ENCODE measurements at regions not wholly inside any gene's neighbourhood (a gene's known extent, or its start where the extent isn't known, plus 50 kb on each side); places are given as distances from the start of the nearest gene placed in this dataset.

- Mint-ChIP-seq H3K27me3 (no peaks in the 10 kb centered on the region), H3K9me3 (peaks cover 0 to 4% of the 10 kb centered on the region in 2 donors), H3K4me3 (no peak overlapping the region), H3K27ac (no peak overlapping the region), H3K4me1 (no peaks in the 10 kb centered on the region)
- ATAC-seq (no peak), DNase-seq (no peak)
Measured at GRCh38 chr10:44326474-44327030, 58.3 kb downstream of the CXCL12 start.

- Mint-ChIP-seq H3K9me3 (peaks cover 0 to 4% of the 10 kb centered on the region in 2 donors), H3K4me1 (no peaks in the 10 kb centered on the region), H3K4me3 (no peak overlapping the region), H3K27ac (no peak overlapping the region), H3K27me3 (no peaks in the 10 kb centered on the region)
- no peak for ATAC-seq
- no peak for DNase-seq
Measured at GRCh38 chr10:44325596-44326307, 59.1 kb downstream of the CXCL12 start.

GRCh38 chr10:44325157-44325556 lies 59.7 kb downstream of the CXCL12 start:
- ATAC-seq (no peak), DNase-seq (no peak)
- H3K27me3 Mint-ChIP-seq = no peaks in the 10 kb centered on the region
- H3K27ac Mint-ChIP-seq = no peak overlapping the region
- H3K4me3 Mint-ChIP-seq = no peak overlapping the region
- peaks cover 0 to 4% of the 10 kb centered on the region in 2 donors for H3K9me3 Mint-ChIP-seq
- H3K4me1 Mint-ChIP-seq = no peaks in the 10 kb centered on the region

- Mint-ChIP-seq H3K4me3 (no peak overlapping the region), H3K9me3 (peaks cover 0 to 4% of the 10 kb centered on the region in 2 donors), H3K4me1 (no peaks in the 10 kb centered on the region), H3K27me3 (peaks cover under 1% of the 10 kb centered on the region), H3K27ac (peak overlapping the region in 1 of 2 donors; percentile 56)
- no peak for ATAC-seq
- no peak for DNase-seq
Measured at GRCh38 chr10:44323838-44324237, 61.1 kb downstream of the CXCL12 start.

GRCh38 chr10:44322137-44322536 lies 62.8 kb downstream of the CXCL12 start:
- H3K27ac Mint-ChIP-seq = no peak overlapping the region
- peaks cover 0 to 4% of the 10 kb centered on the region in 2 donors for H3K9me3 Mint-ChIP-seq
- H3K27me3 Mint-ChIP-seq = peaks cover 5% of the 10 kb centered on the region
- no peak overlapping the region for H3K4me3 Mint-ChIP-seq
- DNase-seq = no peak
- ATAC-seq = no peak
- no peaks in the 10 kb centered on the region for H3K4me1 Mint-ChIP-seq

GRCh38 chr10:44320756-44321155 lies 64.1 kb downstream of the CXCL12 start:
- peaks cover 5% of the 10 kb centered on the region for H3K27me3 Mint-ChIP-seq
- no peak overlapping the region for H3K4me3 Mint-ChIP-seq
- no peak overlapping the region for H3K27ac Mint-ChIP-seq
- ATAC-seq = no peak
- no peaks in the 10 kb centered on the region for H3K4me1 Mint-ChIP-seq
- no peak for DNase-seq
- no peaks in the 10 kb centered on the region for H3K9me3 Mint-ChIP-seq

- Mint-ChIP-seq H3K27ac (no peak overlapping the region), H3K4me1 (no peaks in the 10 kb centered on the region), H3K4me3 (no peak overlapping the region), H3K9me3 (no peaks in the 10 kb centered on the region), H3K27me3 (peaks cover 28% of the 10 kb centered on the region)
- DNase-seq (no peak), ATAC-seq (no peak)
Measured at GRCh38 chr10:44317856-44318255, 67.0 kb downstream of the CXCL12 start.

- Mint-ChIP-seq H3K27me3 (peaks cover 36% of the 10 kb centered on the region), H3K4me3 (no peak overlapping the region), H3K27ac (no peak overlapping the region), H3K9me3 (no peaks in the 10 kb centered on the region), H3K4me1 (no peaks in the 10 kb centered on the region)
- ATAC-seq (no peak), DNase-seq (no peak)
Measured at GRCh38 chr10:44316922-44317215, 68.0 kb downstream of the CXCL12 start.

GRCh38 chr10:44316187-44316921 lies 68.5 kb downstream of the CXCL12 start:
- no peak overlapping the region for H3K4me3 Mint-ChIP-seq
- H3K9me3 Mint-ChIP-seq = no peaks in the 10 kb centered on the region
- ATAC-seq = peak; percentile 53
- H3K27me3 Mint-ChIP-seq = peaks cover 41% of the 10 kb centered on the region
- no peak for DNase-seq
- peaks cover 4% of the 10 kb centered on the region for H3K4me1 Mint-ChIP-seq
- no peak overlapping the region for H3K27ac Mint-ChIP-seq

- Mint-ChIP-seq H3K4me3 (no peak overlapping the region), H3K27me3 (peaks cover 45% of the 10 kb centered on the region), H3K4me1 (peaks cover 14% of the 10 kb centered on the region), H3K9me3 (no peaks in the 10 kb centered on the region), H3K27ac (no peak overlapping the region)
- no peak for DNase-seq
- ATAC-seq = no peak
Measured at GRCh38 chr10:44314802-44315460, 70.0 kb downstream of the CXCL12 start.

GRCh38 chr10:44313761-44314165 lies 71.1 kb downstream of the CXCL12 start:
- DNase-seq = no peak
- H3K9me3 Mint-ChIP-seq = no peaks in the 10 kb centered on the region
- H3K27ac Mint-ChIP-seq = peak overlapping the region in 1 of 2 donors; percentile 48
- H3K4me3 Mint-ChIP-seq = no peak overlapping the region
- no peak for ATAC-seq
- H3K4me1 Mint-ChIP-seq = peaks cover 14% of the 10 kb centered on the region
- peaks cover 44% of the 10 kb centered on the region for H3K27me3 Mint-ChIP-seq

GRCh38 chr10:44312401-44312800 lies 72.5 kb downstream of the CXCL12 start:
- DNase-seq (no peak), ATAC-seq (no peak)
- peaks cover 25% of the 10 kb centered on the region for H3K4me1 Mint-ChIP-seq
- no peak overlapping the region for H3K27ac Mint-ChIP-seq
- peaks cover 40% of the 10 kb centered on the region for H3K27me3 Mint-ChIP-seq
- H3K4me3 Mint-ChIP-seq = no peak overlapping the region
- no peaks in the 10 kb centered on the region for H3K9me3 Mint-ChIP-seq

GRCh38 chr10:44311563-44312051 lies 73.3 kb downstream of the CXCL12 start:
- Mint-ChIP-seq H3K27me3 (peaks cover 40% of the 10 kb centered on the region), H3K9me3 (peaks cover 0 to 4% of the 10 kb centered on the region in 2 donors), H3K27ac (no peak overlapping the region), H3K4me3 (peak overlapping the region in 1 of 2 donors; percentile 19), H3K4me1 (peaks cover 27% of the 10 kb centered on the region)
- ATAC-seq (no peak), DNase-seq (no peak)

GRCh38 chr10:44310762-44311562 lies 73.9 kb downstream of the CXCL12 start:
- ATAC-seq (peak; percentile 92), DNase-seq (peak; percentile 77 to 80)
- Mint-ChIP-seq H3K27me3 (peaks cover 40% of the 10 kb centered on the region), H3K4me1 (peaks cover 27% of the 10 kb centered on the region), H3K4me3 (peak overlapping the region; percentile 32 to 49), H3K27ac (no peak overlapping the region), H3K9me3 (peaks cover 0 to 7% of the 10 kb centered on the region in 2 donors)
